Ovary (tissue), 7 donors: ENCODE measurements at regions not wholly inside any gene's neighbourhood (a gene's known extent, or its start where the extent isn't known, plus 50 kb on each side); places are given as distances from the start of the nearest gene placed in this dataset.

ENCODE experiments used
- DNase-seq, 5 donors: peaks; one replicate each; pipeline ENCODE4 v3.0.0-alpha.2; 2019 to 2020
- H3K27ac ChIP-seq, 2 donors: fragments of 200-600 bp; one replicate each; pipeline versions ENCODE4 v1.5.1 to v1.8.0; 2019 to 2022
- H3K27me3 ChIP-seq: fragments of 200-600 bp; one replicate; pipeline ENCODE4 v1.8.0; 2022
- H3K36me3 ChIP-seq: fragments of 200-600 bp; sonication (generic); one replicate; pipeline ENCODE4 v1.5.1; 2019
- H3K4me1 ChIP-seq: one replicate; pipeline ENCODE4 v1.8.1; 2013; ENCODE audit warnings: mild to moderate bottlenecking, moderate library complexity; ENCODE audit not compliant: insufficient read depth
- H3K4me3 ChIP-seq: fragments of 200-600 bp; sonication (generic); one replicate; pipeline ENCODE4 v1.5.1; 2017
- H3K9me3 ChIP-seq, 2 donors: fragments of 200-600 bp in 1 of 2; sonication (generic) in 1 of 2; one replicate each; pipeline versions ENCODE4 v1.5.1 to v1.8.1; 2013 to 2019; ENCODE audit warnings: mild to moderate bottlenecking in 1 of 2, moderate library complexity in 1 of 2
- CTCF ChIP-seq, 3 donors: fragments of 450-650 bp in 2 of 3; fragments of 200-600 bp in 1 of 3; IDR thresholded peaks; one replicate each; pipeline versions ENCODE4 v1.5.1 to v1.8.0; 2016 to 2022; ENCODE audit warnings: antibody characterized with exemption in 3 of 3, mild to moderate bottlenecking in 1 of 3
- EP300 ChIP-seq: sonication (generic); formaldehyde crosslinking; IDR thresholded peaks from one replicate; pipeline ENCODE4 v1.6.1; 2017; ENCODE audit warnings: antibody characterized with exemption
- POLR2A ChIP-seq: fragments of 450-650 bp; IDR thresholded peaks from one replicate; pipeline ENCODE4 v1.6.1; 2017; ENCODE audit warnings: antibody characterized with exemption, mild to moderate bottlenecking, moderate library complexity
- WGBS, 3 donors: extraction: QIAGEN DNeasy Blood & Tissue Kit in 1 of 3; methylation state at CpG; one replicate each; pipeline versions ENCODE4 v1.1.5 to v1.1.7; 2013 to 2017; 5-methylcytosine and 5-hydroxymethylcytosine counted together
- intact Hi-C, 4 donors: fragments of 100-400 bp; cut with DNase I; formaldehyde crosslinking; loops; one replicate each; pipeline versions ENCODE4 v1.11.0 to v1.15.1; 2022 to 2023
- donor health status: DM: no; HTN: no; CAD: no; lungs with moderate emphysema.
- donor health status: DM: no; HTN: no; CAD: no.
- donor health status: Bipolar disorder and iron deficiency.
- donor health status: DM: no; HTN: no; CAD: no.
- donor health status: DM: yes; HTN: yes; CAD: no.

- H3K4me1 ChIP-seq = no peaks in the 10 kb centered on the region
- H3K4me3 ChIP-seq = no peak overlapping the region
- WGBS, 3 donors = 67 to 72% (median 68%) methylated on average over 3 of the region's 3 CpGs
- intact Hi-C loops = no loop called here
- H3K36me3 ChIP-seq = no peaks in the 10 kb centered on the region
- H3K9me3 ChIP-seq = no peaks in the 10 kb centered on the region
- TF ChIP-seq EP300 = no peak
- TF ChIP-seq POLR2A = no peak
- TF ChIP-seq CTCF (IDR thresholded peaks at IDR 0.05) = no peak
- H3K27me3 ChIP-seq = no peaks in the 10 kb centered on the region
- no peak for DNase-seq
- H3K27ac ChIP-seq = no peak overlapping the region
Observed at GRCh38 chr1:216855810-216856209, 132.6 kb upstream of the ESRRG start.

DNA sequence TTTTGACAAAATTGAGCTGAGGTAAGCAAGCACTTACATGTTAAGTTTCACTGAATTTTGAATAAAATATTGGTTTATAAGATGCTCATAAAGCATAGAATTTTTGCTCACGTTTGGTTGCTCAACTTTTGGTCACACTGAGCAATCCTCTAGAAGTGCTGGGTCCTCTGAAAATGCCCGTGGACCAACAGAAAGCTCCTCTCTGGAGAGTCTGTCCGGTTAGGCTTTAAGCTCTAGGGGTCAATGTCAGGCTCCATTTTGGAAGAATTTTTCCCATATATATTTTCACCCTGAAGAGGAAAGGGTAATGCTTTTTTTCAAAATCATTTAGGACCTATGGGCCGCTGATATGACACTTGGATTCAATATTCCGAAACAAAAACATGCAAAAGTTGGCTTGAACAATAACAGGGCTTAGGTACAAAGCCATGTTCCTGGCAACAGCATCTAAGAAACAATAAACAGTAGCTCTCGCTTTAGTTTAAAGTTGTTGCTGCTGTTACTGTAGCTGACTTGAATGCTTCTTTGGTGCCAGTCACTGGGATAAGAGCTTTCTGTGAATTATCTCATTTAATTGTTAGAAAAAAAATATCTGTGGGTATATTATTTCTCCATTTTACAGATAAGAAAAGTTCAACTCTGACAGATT, 131.7 kb upstream of the ESRRG start:
- no peaks in the 10 kb centered on the region for H3K9me3 ChIP-seq
- no peak overlapping the region for H3K27ac ChIP-seq
- H3K4me3 ChIP-seq = no peak overlapping the region
- 70 to 75% (median 73%) methylated on average over 6 of the region's 6 CpGs for WGBS, 3 donors
- H3K27me3 ChIP-seq = no peaks in the 10 kb centered on the region
- TF ChIP-seq CTCF (IDR thresholded peaks at IDR 0.05) (no peak), EP300 (no peak), POLR2A (no peak)
- H3K4me1 ChIP-seq = no peaks in the 10 kb centered on the region
- DNase-seq = no peak
- intact Hi-C loops = no loop called here
- H3K36me3 ChIP-seq = no peaks in the 10 kb centered on the region

DNA sequence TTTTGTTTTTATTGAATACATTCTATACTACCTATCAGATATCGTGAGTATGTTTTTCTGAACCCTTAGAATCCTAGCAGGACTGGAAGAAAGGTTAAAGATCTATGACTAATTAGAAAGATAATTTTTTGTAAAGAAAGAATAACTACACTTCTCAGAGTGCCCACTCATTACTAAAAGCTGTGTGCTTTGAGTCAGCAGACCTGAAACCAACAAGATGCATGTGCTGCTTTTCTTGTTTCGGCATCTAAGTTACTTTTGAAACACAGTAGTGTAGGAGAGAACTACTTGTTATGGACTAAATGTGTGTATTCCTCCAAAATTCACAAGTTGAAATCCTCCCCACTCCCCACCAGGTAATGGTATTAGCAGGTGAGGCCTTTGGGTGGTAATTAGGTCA, 127.8 kb upstream of the ESRRG start:
- Histone ChIP-seq H3K9me3 (no peaks in the 10 kb centered on the region), H3K4me1 (no peaks in the 10 kb centered on the region), H3K36me3 (no peaks in the 10 kb centered on the region), H3K27ac (no peak overlapping the region), H3K4me3 (no peak overlapping the region), H3K27me3 (no peaks in the 10 kb centered on the region)
- 80 to 87% (median 86%) methylated on average over 2 of the region's 2 CpGs for WGBS, 3 donors
- TF ChIP-seq CTCF (IDR thresholded peaks at IDR 0.05) (no peak), POLR2A (no peak), EP300 (no peak)
- intact Hi-C loops = no loop called here
- no peak for DNase-seq

DNA sequence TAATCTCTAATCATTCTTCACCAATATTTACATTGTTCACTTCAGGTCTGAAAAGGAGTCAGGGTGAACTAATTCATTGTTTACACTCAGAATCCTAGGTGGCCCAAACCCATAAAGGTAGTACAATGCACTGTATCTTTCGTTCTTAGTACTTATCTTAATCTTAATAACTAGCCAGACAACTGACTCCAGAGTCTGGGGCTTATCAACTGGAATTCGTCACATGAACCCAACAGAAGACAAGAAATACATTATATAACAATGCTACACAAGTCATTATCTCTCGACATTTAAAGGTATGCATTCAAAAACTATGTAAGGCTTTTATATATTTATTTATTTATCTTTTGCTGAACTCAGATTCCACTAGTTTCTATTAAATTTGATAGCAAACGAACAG, 125.9 kb upstream of the ESRRG start:
- no peak overlapping the region for H3K4me3 ChIP-seq
- H3K4me1 ChIP-seq = no peaks in the 10 kb centered on the region
- intact Hi-C loops = loop anchor here in 1 of 4 donors (5.0 kb wide), 1 partner anchor 947 kb away; no protein-coding TSS in a partner anchor
- 41 to 62% (median 49%) methylated on average over 4 of the region's 4 CpGs for WGBS, 3 donors
- no peaks in the 10 kb centered on the region for H3K36me3 ChIP-seq
- H3K27ac ChIP-seq = no peak overlapping the region
- H3K27me3 ChIP-seq = no peaks in the 10 kb centered on the region
- H3K9me3 ChIP-seq = no peaks in the 10 kb centered on the region
- no peak for DNase-seq
- TF ChIP-seq CTCF (IDR thresholded peaks at IDR 0.05) (no peak), POLR2A (no peak), EP300 (no peak)
